GM21381 (cell line): ENCODE measurements at regions not wholly inside any gene's neighbourhood (a gene's known extent, or its start where the extent isn't known, plus 50 kb on each side); places are given as distances from the start of the nearest gene placed in this dataset.
"Not testable (repeated sequence)": the region's sequence is repeated elsewhere in the genome, so short reads cannot be mapped to it uniquely, and the experiment has no call there.

ENCODE experiments used
- ATAC-seq: cut with Tn5 transposase; IDR thresholded peaks from one replicate; pipeline ENCODE4 v1.9.1; 2021; ENCODE audit warnings: mild to moderate bottlenecking, moderate library complexity; ENCODE audit not compliant: unreplicated experiment

GRCh38 chrX:136975684-136976470 lies 57.9 kb downstream of the GPR101 start:
- ATAC-seq: no peak

- ATAC-seq: no peak
Observed at GRCh38 chrX:136967966-136968365, 65.8 kb downstream of the GPR101 start.

DNA sequence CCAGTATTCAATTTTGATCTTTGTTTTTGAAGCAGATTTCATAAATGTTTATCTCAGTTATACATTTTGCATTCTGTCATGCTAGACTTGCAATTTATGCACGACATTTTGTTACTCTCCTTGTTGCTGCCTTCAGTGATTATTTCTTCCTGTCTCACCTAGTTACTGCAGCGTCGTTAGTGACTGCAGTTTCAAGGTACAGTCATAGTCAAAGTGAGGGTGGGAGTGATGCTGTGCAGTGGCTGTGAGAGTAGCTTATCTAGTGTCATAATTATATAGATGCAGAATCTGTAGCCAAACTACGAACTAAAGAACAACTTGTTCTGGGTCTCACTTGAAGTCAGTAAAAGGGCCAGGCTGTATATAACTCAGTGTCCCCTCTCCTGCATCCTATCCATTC lies 69.8 kb downstream of the GPR101 start:
- ATAC-seq: no peak

- no peak for ATAC-seq
Observed at GRCh38 chrX:136961594-136962135, 72.1 kb downstream of the GPR101 start.

- no peak for ATAC-seq
Observed at GRCh38 chrX:136954930-136955329, 74.4 kb upstream of the RBMX start.

- ATAC-seq: peak; percentile 99
Observed at GRCh38 chrX:136953867-136954787, 73.6 kb upstream of the RBMX start.

DNA sequence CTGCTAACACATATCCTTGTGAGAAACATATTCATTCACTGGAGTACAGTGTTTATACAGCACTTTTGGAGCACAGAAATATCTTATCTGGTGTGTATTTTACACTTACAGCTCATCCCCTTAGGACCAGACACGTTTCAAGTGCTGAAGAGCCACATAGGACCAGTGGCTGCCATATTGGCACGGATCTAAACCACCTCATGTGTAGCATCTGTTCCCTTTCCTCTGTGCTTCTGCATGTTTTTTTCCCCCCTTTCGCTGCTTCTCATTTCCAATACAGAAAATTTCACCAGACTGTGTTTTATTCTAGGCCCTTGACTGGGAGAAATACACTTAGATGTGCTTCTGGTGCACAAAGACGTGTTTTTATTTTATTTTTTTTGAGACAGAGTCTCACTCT lies 69.7 kb upstream of the RBMX start:
- no peak for ATAC-seq

DNA sequence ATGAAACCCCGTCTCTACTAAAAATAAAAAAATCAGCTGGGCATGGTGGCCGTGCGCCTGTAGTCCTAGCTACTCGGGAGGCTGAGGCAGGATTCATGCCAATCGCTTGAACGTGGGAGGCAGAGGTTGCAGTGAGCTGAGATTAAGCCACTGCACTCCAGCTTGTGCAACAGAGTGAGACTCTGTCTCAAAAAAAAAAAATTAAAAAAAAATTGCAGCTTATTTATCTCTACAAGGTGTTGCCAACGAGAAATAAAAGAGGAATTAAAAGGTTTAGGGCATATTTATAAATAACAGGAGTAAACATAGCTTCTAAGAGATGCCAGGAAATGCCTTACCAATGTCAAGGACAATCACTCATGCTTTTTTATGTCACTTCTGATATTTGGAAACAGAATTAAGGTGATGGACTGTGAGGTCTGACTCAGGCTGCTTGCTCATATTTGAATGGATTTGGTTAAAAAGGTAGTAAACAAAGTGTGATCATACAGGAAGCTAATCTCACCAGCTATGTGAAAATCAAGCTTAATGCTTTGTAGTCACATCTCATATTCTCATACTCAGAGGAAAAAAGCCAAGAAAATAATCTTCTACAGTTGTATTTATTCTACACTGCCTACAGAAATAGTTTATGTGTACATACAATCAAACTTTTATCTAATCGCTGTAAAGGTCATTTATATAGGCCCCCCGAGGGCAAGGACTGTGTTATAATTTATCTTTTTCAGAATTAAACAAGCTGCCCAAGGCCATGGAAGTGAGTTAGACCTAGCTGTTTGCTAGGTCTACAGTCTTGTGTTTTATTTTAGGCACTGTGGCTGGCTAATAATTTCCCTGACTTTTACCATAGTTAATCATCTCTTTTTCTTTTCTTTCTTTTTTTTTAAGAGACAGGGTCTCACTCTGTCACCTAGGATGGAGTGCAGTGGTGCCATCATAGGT lies 61.1 kb upstream of the RBMX start:
- no peak for ATAC-seq

DNA sequence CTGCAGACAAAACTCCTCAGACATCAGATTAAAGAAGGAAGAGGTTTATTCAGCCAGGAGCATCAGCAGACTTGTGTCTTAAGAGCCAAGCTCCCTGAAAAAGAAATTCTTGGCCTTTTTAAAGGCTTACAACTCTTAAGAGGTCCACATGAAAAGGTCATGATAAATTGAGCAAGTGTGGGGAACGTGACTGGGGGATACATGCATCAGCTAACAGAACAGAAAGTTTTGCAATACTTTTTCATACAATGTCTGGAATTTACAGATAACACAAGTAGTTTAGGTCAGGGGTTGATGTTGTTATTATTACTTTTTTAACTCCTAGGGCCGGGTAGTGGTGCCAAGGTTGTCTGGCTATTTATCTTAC lies 55.6 kb upstream of the RBMX start:
- ATAC-seq: no peak

DNA sequence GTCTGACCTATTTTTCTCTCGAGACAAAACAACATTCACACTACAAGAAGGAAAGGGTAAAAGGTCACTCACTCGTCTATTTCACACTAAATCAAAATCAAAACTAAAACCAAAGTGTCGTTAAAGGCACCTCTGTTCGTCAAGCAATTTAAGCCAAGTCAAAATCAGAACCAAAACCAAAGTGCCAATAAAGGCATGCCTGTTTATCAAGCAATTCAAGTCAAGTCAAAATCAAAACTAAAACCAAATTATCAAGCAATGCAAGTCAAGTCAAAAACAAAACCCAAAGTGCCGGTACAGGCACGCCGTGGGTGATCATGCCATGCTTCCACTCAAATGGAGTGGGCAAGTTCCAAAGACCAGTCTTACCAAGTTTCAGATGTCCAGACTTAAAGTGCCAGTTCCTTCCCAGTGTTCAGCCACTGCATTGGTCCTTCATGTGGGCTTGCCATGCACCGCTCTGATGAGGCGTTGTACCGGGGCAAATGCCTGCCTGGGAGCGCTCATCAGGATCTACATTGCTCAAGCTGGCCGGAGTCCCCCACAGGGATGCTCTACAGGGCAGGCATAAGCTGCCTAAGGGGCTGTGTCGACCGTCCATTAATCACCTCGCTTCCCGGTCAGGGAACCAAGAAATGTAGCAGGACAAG lies 55.1 kb upstream of the RBMX start:
- peak; percentile 60 for ATAC-seq

DNA sequence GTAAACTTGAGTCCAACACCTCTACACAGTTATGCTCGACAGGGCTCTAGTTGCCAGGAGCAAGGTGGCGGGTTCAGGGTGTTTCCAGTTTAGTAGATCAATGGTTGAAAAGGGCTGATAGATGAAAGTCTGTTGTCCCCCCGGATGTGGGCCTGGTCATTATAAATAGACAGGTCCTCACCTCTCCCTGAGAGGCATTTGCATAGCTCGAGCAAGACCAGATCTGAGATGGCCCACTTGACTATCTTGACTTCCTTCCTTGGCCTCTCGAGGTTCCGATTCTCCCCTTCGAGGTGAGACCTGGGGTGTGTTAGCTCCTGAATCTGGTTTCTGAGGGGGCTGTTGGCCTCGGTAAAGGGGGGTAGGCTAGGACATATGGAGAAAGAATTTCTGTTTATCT lies 54.1 kb upstream of the RBMX start:
- not testable (repeated sequence) for ATAC-seq

DNA sequence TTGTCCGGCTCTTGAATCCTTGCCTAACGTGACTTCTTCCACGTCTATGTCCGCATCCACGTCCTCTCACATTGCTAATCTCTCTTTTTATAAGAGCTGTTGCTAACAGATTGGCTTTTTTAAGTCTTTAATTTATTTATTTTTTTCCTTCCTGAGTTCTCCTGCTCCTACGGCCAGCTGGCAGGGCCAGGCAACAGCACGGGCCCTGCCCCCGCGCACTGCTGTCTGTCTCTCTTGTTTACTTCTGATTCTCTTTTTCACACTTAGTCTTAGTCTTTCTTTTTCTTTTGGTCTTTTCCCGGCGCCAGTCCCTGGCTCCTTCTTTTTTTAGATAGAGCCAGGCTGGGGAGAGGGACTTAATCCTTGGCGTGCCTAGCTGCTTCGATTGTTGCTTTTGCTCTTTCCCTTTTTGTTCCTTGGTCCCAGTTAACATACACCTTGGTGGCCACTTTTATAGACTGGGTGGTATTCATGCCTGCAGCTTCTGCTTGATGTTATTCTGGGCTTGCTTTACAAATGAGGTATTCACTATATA lies 53.2 kb upstream of the RBMX start:
- ATAC-seq: no peak

GRCh38 chrX:136931661-136932060 lies 51.1 kb upstream of the RBMX start:
- ATAC-seq: no peak
